ENCODE measurements at regions not wholly inside any gene's neighbourhood (a gene's known extent, or its start where the extent isn't known, plus 50 kb on each side); places are given as distances from the start of the nearest gene placed in this dataset.

DNA sequence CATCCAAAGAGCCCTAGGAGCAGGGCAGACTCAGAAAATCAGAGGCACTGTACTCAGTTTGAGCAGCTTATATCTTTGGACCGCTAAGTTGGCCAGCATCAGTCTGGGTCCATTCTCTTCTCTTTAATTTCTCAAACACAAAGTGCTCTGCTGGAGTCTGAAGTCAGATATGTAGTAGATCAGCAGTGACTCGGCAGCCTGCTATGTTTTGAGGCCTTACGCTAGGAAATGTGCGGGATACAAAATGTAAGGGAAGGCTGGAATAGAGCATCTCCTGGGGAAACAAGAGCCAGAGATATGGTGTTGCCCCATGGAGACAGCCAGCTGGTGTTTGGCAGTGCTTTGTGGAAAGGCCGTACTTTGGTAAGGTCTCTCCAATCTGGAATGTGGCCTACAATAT, 60.6 kb upstream of the VKORC1L1 start:
- Histone ChIP-seq H4K91ac (replicated peaks; ENCODE audit: insufficient read length, low read length) (no peak overlapping the region), H3K4ac (replicated peaks; ENCODE audit: insufficient read length, low read depth, low read length) (no peak overlapping the region), H3K4me2 (ENCODE audit: insufficient read depth in 1 of 2, low read depth in 2 of 2, low read length in 2 of 2) (no peak overlapping the region), H2BK15ac (ENCODE audit: low read length) (no peak overlapping the region), H3K4me1 (replicated peaks in 1 of 4; ENCODE audit: control insufficient read depth in 3 of 4, insufficient read depth in 4 of 4, low read length in 3 of 4) (no peaks in the 10 kb centered on the region), H4K20me1 (replicated peaks in 1 of 2; ENCODE audit: control insufficient read depth in 1 of 2, insufficient read depth in 2 of 2, low read length in 2 of 2) (no peaks in the 10 kb centered on the region), H3K56ac (replicated peaks; ENCODE audit: insufficient read length, low read depth, low read length) (no peak overlapping the region), H2BK120ac (replicated peaks; ENCODE audit: low read depth, low read length) (no peak overlapping the region), H3K79me1 (ENCODE audit: low read depth, low read length) (no peaks in the 10 kb centered on the region; the same call in 1 of the 2 replicates), H4K5ac (ENCODE audit: insufficient read length, low read depth, low read length) (no peak overlapping the region), H2BK12ac (ENCODE audit: low read depth, low read length) (no peak overlapping the region), H3K36me3 (ENCODE audit: control insufficient read depth in 2 of 4, insufficient read depth in 4 of 4, low read length in 3 of 4) (no peaks in the 10 kb centered on the region), H3K23ac (ENCODE audit: insufficient read length) (no peak overlapping the region), H3K9me3 (ENCODE audit: insufficient read depth in 2 of 2, low read depth in 1 of 2, low read length in 1 of 2) (no peaks in the 10 kb centered on the region), H3K79me2 (ENCODE audit: control insufficient read depth in 1 of 2, insufficient read depth in 2 of 2, low read length in 2 of 2) (no peaks in the 10 kb centered on the region), H3K23me2 (ENCODE audit: low read depth, low read length) (no peaks in the 10 kb centered on the region), H3K4me3 (ENCODE audit: extremely low read depth in 1 of 4, insufficient read depth in 2 of 4, low read depth in 3 of 4, low read length in 4 of 4) (no peak overlapping the region), H2AK5ac (ENCODE audit: low read depth, low read length) (no peak overlapping the region), H3K14ac (ENCODE audit: insufficient read length) (no peak overlapping the region), H3K18ac (ENCODE audit: extremely low read depth, low read length) (no peak overlapping the region), H3K9ac (replicated peaks in 1 of 4; ENCODE audit: extremely low read depth in 1 of 4, low read depth in 3 of 4, low read length in 3 of 4) (no peak overlapping the region), H4K8ac (ENCODE audit: extremely low read depth, insufficient read depth, low read length) (no peak overlapping the region), H2AFZ (ENCODE audit: low read length) (no peak overlapping the region), H2BK5ac (ENCODE audit: low read depth, low read length) (no peak overlapping the region), H3K27me3 (replicated peaks in 1 of 4; ENCODE audit: control insufficient read depth in 3 of 4, extremely low read depth in 1 of 4, insufficient read depth in 3 of 4, low read length in 3 of 4) (no peaks in the 10 kb centered on the region), H2BK20ac (ENCODE audit: low read length) (no peak overlapping the region), H3K27ac (ENCODE audit: low read depth, low read length) (no peak overlapping the region)
- no peak for FAIRE-seq
- WGBS, 2 experiments (ENCODE audit: extremely low coverage in 1 of 2, insufficient coverage in 1 of 2, insufficient read length in 1 of 2, insufficient replicate concordance in 2 of 2, low coverage in 1 of 2, low lambda C conversion rate in 2 of 2, missing lambda C conversion rate in 1 of 2), result 85% methylated on average over 5 of the region's 5 CpGs; no CpG with 5 or more reads in 1 of the 2 experiments
- CTCF ChIA-PET (ENCODE audit: partially characterized antibody), result no interaction called here
- DNase-seq (ENCODE audit: low read depth in 1 of 2, low spot score in 2 of 2), result no peak
- POLR2A ChIA-PET (ENCODE audit: partially characterized antibody), result no interaction called here
- TF ChIP-seq CREB1 (IDR thresholded peaks at IDR 0.05), result no peak
- TF ChIP-seq TEAD4 (IDR thresholded peaks at IDR 0.05; ENCODE audit: low read depth, low read length), result no peak
- TF ChIP-seq KDM4A (IDR thresholded peaks at IDR 0.05; ENCODE audit: low read depth, low read length, severe bottlenecking), result no peak
- no peak for TF ChIP-seq SIRT6 (IDR thresholded peaks at IDR 0.05; ENCODE audit: low read length)
- no peak for TF ChIP-seq RBBP5 (IDR thresholded peaks at IDR 0.05; ENCODE audit: borderline replicate concordance, low read depth, low read length)
- no peak for TF ChIP-seq KDM5A (IDR thresholded peaks at IDR 0.05; ENCODE audit: low read length)
- TF ChIP-seq, protein P1, sequence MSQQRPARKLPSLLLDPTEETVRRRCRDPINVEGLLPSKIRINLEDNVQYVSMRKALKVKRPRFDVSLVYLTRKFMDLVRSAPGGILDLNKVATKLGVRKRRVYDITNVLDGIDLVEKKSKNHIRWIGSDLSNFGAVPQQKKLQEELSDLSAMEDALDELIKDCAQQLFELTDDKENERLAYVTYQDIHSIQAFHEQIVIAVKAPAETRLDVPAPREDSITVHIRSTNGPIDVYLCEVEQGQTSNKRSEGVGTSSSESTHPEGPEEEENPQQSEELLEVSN (IDR thresholded peaks at IDR 0.05), result no peak
- no peak for TF ChIP-seq ASH2L (IDR thresholded peaks at IDR 0.05; ENCODE audit: low read length)
- TF ChIP-seq YY1 (IDR thresholded peaks at IDR 0.05; ENCODE audit: low read depth, low read length), result no peak
- TF ChIP-seq TCF12 (IDR thresholded peaks at IDR 0.05; ENCODE audit: low read depth, low read length), result no peak
- no peak for TF ChIP-seq GTF2F1 (IDR thresholded peaks at IDR 0.05; ENCODE audit: borderline replicate concordance, low read depth, low read length)
- no peak for TF ChIP-seq JUND (IDR thresholded peaks at IDR 0.05; ENCODE audit: low read length)
- TF ChIP-seq RXRA (IDR thresholded peaks at IDR 0.05; ENCODE audit: insufficient read depth, low read depth, low read length), result no peak
- TF ChIP-seq BACH1 (IDR thresholded peaks at IDR 0.05; ENCODE audit: low read length), result no peak
- TF ChIP-seq SUZ12 (IDR thresholded peaks at IDR 0.05; ENCODE audit: low read length), result no peak
- TF ChIP-seq NRF1 (IDR thresholded peaks at IDR 0.05; ENCODE audit: low read depth, low read length), result no peak
- no peak for TF ChIP-seq SP1 (IDR thresholded peaks at IDR 0.05; ENCODE audit: low read depth, low read length)

All from H1 (cell line).